Right lung (tissue), 2 donors: ENCODE measurements at regions not wholly inside any gene's neighbourhood (a gene's known extent, or its start where the extent isn't known, plus 50 kb on each side); places are given as distances from the start of the nearest gene placed in this dataset.
"Not testable (repeated sequence)": the region's sequence is repeated elsewhere in the genome, so short reads cannot be mapped to it uniquely, and the experiment has no call there.

Source experiments
- DNase-seq, 2 donors: peaks; one replicate each; pipeline ENCODE4 v3.0.0-alpha.2; 2013

GRCh38 chr3:78086150-78086549, 1046.3 kb downstream of the ROBO2 start:
- DNase-seq, result no peak

GRCh38 chr3:78087134-78087533, 1047.2 kb downstream of the ROBO2 start:
- DNase-seq, result no peak

- no peak for DNase-seq
Measured at GRCh38 chr3:78088006-78088405, 1048.1 kb downstream of the ROBO2 start.

- no peak for DNase-seq
Measured at GRCh38 chr3:78090382-78090781, 1050.5 kb downstream of the ROBO2 start.

- no peak for DNase-seq
Measured at GRCh38 chr3:78091478-78092119, 1051.7 kb downstream of the ROBO2 start.

GRCh38 chr3:78092574-78092973, 1052.7 kb downstream of the ROBO2 start:
- not testable (repeated sequence) for DNase-seq

- DNase-seq, result no peak
Measured at GRCh38 chr3:78096488-78097255, 1056.8 kb downstream of the ROBO2 start.

- no peak for DNase-seq
Measured at GRCh38 chr3:78098367-78098766, 1058.5 kb downstream of the ROBO2 start.

GRCh38 chr3:78101384-78101783, 1061.5 kb downstream of the ROBO2 start:
- DNase-seq, result no peak

GRCh38 chr3:78108269-78108961, 1068.5 kb downstream of the ROBO2 start:
- not testable (repeated sequence) for DNase-seq

GRCh38 chr3:78112291-78113010, 1072.6 kb downstream of the ROBO2 start:
- DNase-seq, result peak; percentile 77 to 84

- no peak for DNase-seq
Measured at GRCh38 chr3:78115983-78116382, 1076.1 kb downstream of the ROBO2 start.

GRCh38 chr3:78116874-78117273, 1077.0 kb downstream of the ROBO2 start:
- no peak for DNase-seq

- no peak for DNase-seq
Measured at GRCh38 chr3:78123058-78123457, 1083.2 kb downstream of the ROBO2 start.

- no peak for DNase-seq
Measured at GRCh38 chr3:78129707-78130106, 1089.8 kb downstream of the ROBO2 start.

- DNase-seq, result no peak
Measured at GRCh38 chr3:78130741-78131290, 1090.9 kb downstream of the ROBO2 start.

- DNase-seq, result no peak
Measured at GRCh38 chr3:78134496-78134895, 1094.6 kb downstream of the ROBO2 start.

- DNase-seq, result no peak
Measured at GRCh38 chr3:78139166-78139565, 1099.3 kb downstream of the ROBO2 start.

GRCh38 chr3:78140274-78140673, 1100.4 kb downstream of the ROBO2 start:
- DNase-seq, result no peak

- DNase-seq, result no peak
Measured at GRCh38 chr3:78140866-78141265, 1101.0 kb downstream of the ROBO2 start.

- no peak for DNase-seq
Measured at GRCh38 chr3:78141269-78141668, 1101.4 kb downstream of the ROBO2 start.

- no peak for DNase-seq
Measured at GRCh38 chr3:78143000-78143399, 1103.1 kb downstream of the ROBO2 start.
